Left lung (tissue), 4 donors: ENCODE measurements at regions not wholly inside any gene's neighbourhood (a gene's known extent, or its start where the extent isn't known, plus 50 kb on each side); places are given as distances from the start of the nearest gene placed in this dataset.
"Not testable (repeated sequence)": the region's sequence is repeated elsewhere in the genome, so short reads cannot be mapped to it uniquely, and the experiment has no call there.

Experiments used
- ATAC-seq: fragments of 200-7000 bp; cut with Tn5 transposase; one replicate; pipeline ENCODE4 v1.9.1; 2020; ENCODE audit warnings: moderate library complexity
- DNase-seq, 4 donors: peaks; one replicate each; pipeline ENCODE4 v3.0.0-alpha.2; 2013 to 2020
- H3K27ac ChIP-seq, 2 donors: fragments of 200-600 bp; sonication (generic) in 1 of 2; one replicate each; pipeline versions ENCODE4 v1.5.0 to v1.8.0; 2020 to 2021
- H3K27me3 ChIP-seq, 2 donors: fragments of 200-600 bp; sonication (generic) in 1 of 2; one replicate each; pipeline versions ENCODE4 v1.5.0 to v1.8.0; 2020 to 2021
- H3K36me3 ChIP-seq, 2 donors: fragments of 200-600 bp; sonication (generic) in 1 of 2; one replicate each; pipeline versions ENCODE4 v1.5.0 to v1.8.0; 2020 to 2021
- H3K4me1 ChIP-seq, 2 donors: fragments of 200-600 bp; one replicate each; pipeline ENCODE4 v1.8.0; 2021
- H3K4me3 ChIP-seq, 2 donors: fragments of 200-600 bp; sonication (generic) in 1 of 2; one replicate each; pipeline versions ENCODE4 v1.5.0 to v1.8.0; 2020 to 2021; ENCODE audit warnings: mild to moderate bottlenecking in 1 of 2
- H3K9me3 ChIP-seq, 2 donors: fragments of 200-600 bp; sonication (generic) in 1 of 2; one replicate each; pipeline versions ENCODE4 v1.5.0 to v1.8.0; 2020 to 2021
- CTCF ChIP-seq, 2 donors: fragments of 200-600 bp; sonication (generic) in 1 of 2; IDR thresholded peaks; one replicate each; pipeline versions ENCODE4 v1.5.0 to v1.8.0; 2021; ENCODE audit warnings: antibody characterized with exemption in 2 of 2
- intact Hi-C, 2 donors: fragments of 100-400 bp; cut with DNase I; formaldehyde crosslinking; loops; one replicate each; pipeline versions ENCODE4 v1.11.2 to v1.14.2; 2022
- donor health status: DM: no; HTN: yes; CAD: no.
- donor health status: DM: no; HTN: no; CAD: no.

GRCh38 chr12:124375141-124375788 lies 80.4 kb downstream of the RFLNA start:
- intact Hi-C loops, result no loop called here
- no peaks in the 10 kb centered on the region for H3K27me3 ChIP-seq
- peaks cover 15 to 35% of the 10 kb centered on the region in 2 donors for H3K4me1 ChIP-seq
- no peak overlapping the region for H3K4me3 ChIP-seq
- H3K9me3 ChIP-seq, result no peaks in the 10 kb centered on the region
- H3K36me3 ChIP-seq, result peaks cover 0 to 94% of the 10 kb centered on the region in 2 donors
- ATAC-seq (no peak), DNase-seq (no peak)
- no peak overlapping the region for H3K27ac ChIP-seq
- no peak for TF ChIP-seq CTCF (IDR thresholded peaks at IDR 0.05)

- intact Hi-C loops, result no loop called here
Observed at GRCh38 chr12:124374567-124374966, 79.7 kb downstream of the RFLNA start.

DNA sequence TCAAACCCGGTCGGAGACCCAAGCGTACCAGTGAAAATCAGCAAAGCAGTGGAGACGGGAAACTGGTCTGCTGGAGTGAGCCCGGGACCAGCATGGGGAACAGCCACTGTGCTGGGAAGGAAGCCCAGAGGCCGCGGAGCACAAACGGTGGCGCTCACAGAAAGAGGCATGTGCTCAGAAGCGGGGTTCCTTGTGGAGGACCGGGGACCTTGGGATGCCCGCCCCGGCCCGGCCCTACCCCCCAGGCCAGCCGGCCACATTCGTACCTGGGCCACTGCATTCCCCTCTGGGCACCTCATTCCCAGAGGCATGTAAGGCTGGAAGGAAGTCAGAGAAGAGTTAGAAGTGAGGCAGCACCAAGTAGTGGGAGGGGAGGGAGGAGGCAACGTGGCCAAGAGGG lies 79.3 kb downstream of the RFLNA start:
- no peak overlapping the region for H3K4me3 ChIP-seq
- H3K4me1 ChIP-seq, result peaks cover 15 to 35% of the 10 kb centered on the region in 2 donors
- ATAC-seq, result no peak
- no peak overlapping the region for H3K27ac ChIP-seq
- peaks cover 0 to 98% of the 10 kb centered on the region in 2 donors for H3K36me3 ChIP-seq
- no peak for TF ChIP-seq CTCF (IDR thresholded peaks at IDR 0.05)
- intact Hi-C loops, result no loop called here
- DNase-seq, result no peak
- no peaks in the 10 kb centered on the region for H3K27me3 ChIP-seq
- no peaks in the 10 kb centered on the region for H3K9me3 ChIP-seq

More at GRCh38 chr12:124374567-124374966, 79.7 kb downstream of the RFLNA start:
- TF ChIP-seq CTCF (IDR thresholded peaks at IDR 0.05), result no peak
- H3K36me3 ChIP-seq, result peaks cover 0 to 98% of the 10 kb centered on the region in 2 donors
- no peaks in the 10 kb centered on the region for H3K9me3 ChIP-seq
- no peak overlapping the region for H3K4me3 ChIP-seq
- no peaks in the 10 kb centered on the region for H3K27me3 ChIP-seq
- DNase-seq, result no peak
- no peak overlapping the region for H3K27ac ChIP-seq
- no peak for ATAC-seq
- H3K4me1 ChIP-seq, result peaks cover 15 to 35% of the 10 kb centered on the region in 2 donors

DNA sequence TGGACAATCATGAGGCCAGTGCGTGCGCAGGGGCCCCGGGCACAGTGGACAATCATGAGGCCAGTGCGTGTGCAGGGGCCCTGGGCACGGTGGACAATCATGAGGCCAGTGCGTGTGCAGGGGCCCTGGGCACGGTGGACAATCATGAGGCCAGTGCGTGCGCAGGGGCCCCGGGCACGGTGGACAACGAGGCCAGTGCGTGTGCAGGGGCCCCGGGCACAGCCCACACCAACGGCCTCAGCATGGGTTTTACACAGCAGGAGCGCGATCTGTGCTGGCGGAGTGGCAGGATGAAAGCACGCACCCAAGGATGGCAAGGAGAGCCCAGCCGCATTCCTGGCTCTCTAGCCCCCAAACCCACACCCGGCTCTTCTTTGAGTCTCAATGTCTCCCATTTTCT lies 78.8 kb downstream of the RFLNA start:
- H3K9me3 ChIP-seq, H3K4me3 ChIP-seq, H3K27me3 ChIP-seq, H3K27ac ChIP-seq, DNase-seq, ATAC-seq, intact Hi-C loops: not testable (repeated sequence)
- peaks cover 19 to 35% of the 10 kb centered on the region in 2 donors for H3K4me1 ChIP-seq
- peaks cover 0 to 98% of the 10 kb centered on the region in 2 donors for H3K36me3 ChIP-seq

DNA sequence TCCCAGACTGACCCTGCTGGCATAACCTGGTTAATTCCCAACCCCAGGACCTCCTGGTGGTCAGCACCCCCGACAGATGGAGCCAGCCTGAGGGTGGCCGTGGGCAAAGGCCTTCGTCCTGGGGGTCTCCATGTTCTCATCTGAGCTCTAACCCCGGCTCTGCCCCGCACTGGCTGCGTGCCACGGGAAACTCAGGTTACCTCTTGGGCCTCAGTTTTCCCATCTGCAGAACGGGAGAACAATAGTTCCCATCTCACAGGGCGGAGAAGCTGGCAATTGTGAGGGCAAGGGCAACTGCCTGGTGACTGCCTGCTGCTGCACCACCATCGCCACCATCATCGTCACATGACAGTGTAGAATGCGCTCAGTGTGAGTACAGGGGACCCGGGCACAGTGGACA lies 77.9 kb downstream of the RFLNA start:
- ATAC-seq (no peak), DNase-seq (no peak)
- H3K4me3 ChIP-seq, result no peak overlapping the region
- peaks cover 28 to 37% of the 10 kb centered on the region in 2 donors for H3K4me1 ChIP-seq
- no peak for TF ChIP-seq CTCF (IDR thresholded peaks at IDR 0.05)
- no peak overlapping the region for H3K27ac ChIP-seq
- H3K9me3 ChIP-seq, result no peaks in the 10 kb centered on the region
- intact Hi-C loops, result no loop called here
- peaks cover 0 to 98% of the 10 kb centered on the region in 2 donors for H3K36me3 ChIP-seq
- H3K27me3 ChIP-seq, result no peaks in the 10 kb centered on the region
